AG04449 (cell line): ENCODE measurements at regions not wholly inside any gene's neighbourhood (a gene's known extent, or its start where the extent isn't known, plus 50 kb on each side); places are given as distances from the start of the nearest gene placed in this dataset.

Experiments
- CTCF ChIA-PET: fragments of 350-600 bp; formaldehyde crosslinking; extraction: SDS; loops from one replicate; lab custom pipeline; 2021; ENCODE audit warnings: antibody characterized with exemption; lab: Yijun Ruan, JAX
- POLR2A ChIA-PET: fragments of 400-600, 350-600 bp; formaldehyde crosslinking; extraction: SDS; loops from one replicate; lab custom pipeline; 2020; ENCODE audit warnings: antibody characterized with exemption, inconsistent platforms; lab: Yijun Ruan, JAX
- DNase-seq: peaks from one replicate; pipeline ENCODE4 v3.0.0-alpha.2; 2010; ENCODE audit warnings: low read depth, low spot score
- H3K4me3 ChIP-seq: 2 replicates; pipeline ENCODE4 v1.5.1; 2011; ENCODE audit warnings: low read depth, mild to moderate bottlenecking, control low read depth, low read length
- CTCF ChIP-seq: IDR thresholded peaks from one replicate; pipeline ENCODE4 v1.5.1; 2011; ENCODE audit warnings: mild to moderate bottlenecking, moderate library complexity, low read length, control low read depth, inconsistent platforms; ENCODE audit not compliant: insufficient read depth; ENCODE audit errors: missing control alignments

DNA sequence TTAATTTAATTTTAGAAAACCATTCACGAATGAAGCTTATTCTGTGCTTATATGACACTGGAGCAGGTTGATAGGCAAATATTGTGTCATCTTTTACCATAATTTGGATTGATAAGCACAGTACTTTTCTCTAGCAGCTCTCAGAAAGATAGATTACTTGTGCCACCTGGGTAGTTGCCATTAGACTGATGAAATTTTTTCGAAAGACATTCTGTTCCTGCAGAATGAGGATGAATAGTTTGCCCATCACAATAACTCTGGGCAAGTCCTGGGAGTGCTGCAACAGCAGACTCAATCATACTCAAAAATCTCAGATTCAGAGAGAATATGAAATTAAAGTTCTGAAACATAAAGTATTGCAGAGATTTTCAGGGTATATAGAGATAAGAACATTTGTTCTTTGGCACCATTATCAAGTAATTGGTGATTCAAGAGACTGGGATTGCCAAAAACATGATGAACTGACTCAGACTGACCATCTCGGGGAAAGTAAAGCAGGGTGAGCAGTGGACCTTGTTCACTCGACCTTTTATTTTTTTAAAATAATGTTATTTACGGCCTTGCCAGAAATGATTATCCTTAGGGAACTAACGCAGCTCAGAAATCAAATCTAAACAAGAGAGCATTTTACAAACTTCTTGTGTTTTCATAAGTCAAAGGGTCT is 65.8 kb upstream of the PTCHD4 start:
- DNase-seq: no peak
- ChIA-PET POLR2A (no interaction called here), CTCF (no interaction called here)
- no peak overlapping the region for H3K4me3 ChIP-seq
- TF ChIP-seq CTCF: no peak

- DNase-seq: no peak
- ChIA-PET CTCF (no interaction called here), POLR2A (no interaction called here)
- no peak overlapping the region for H3K4me3 ChIP-seq
- no peak for TF ChIP-seq CTCF
These were observed 58.6 kb upstream of the PTCHD4 start for GRCh38 chr6:48169635-48170034.
